Stomach smooth muscle (tissue), 2 donors: ENCODE measurements at regions not wholly inside any gene's neighbourhood (a gene's known extent, or its start where the extent isn't known, plus 50 kb on each side); places are given as distances from the start of the nearest gene placed in this dataset.
"Not testable (repeated sequence)": the region's sequence is repeated elsewhere in the genome, so short reads cannot be mapped to it uniquely, and the experiment has no call there.

Experiments used
- H3K27ac ChIP-seq: one replicate; pipeline ENCODE4 v1.7.0; 2013; ENCODE audit warnings: mild to moderate bottlenecking, low read length, inconsistent platforms
- H3K27me3 ChIP-seq, 2 donors: one replicate each; pipeline ENCODE4 v1.7.0; 2013; ENCODE audit warnings: low read length in 2 of 2; ENCODE audit not compliant: insufficient read depth in 2 of 2, control insufficient read depth in 1 of 2
- H3K36me3 ChIP-seq, 2 donors: one replicate each; pipeline ENCODE4 v1.7.0; 2013; ENCODE audit warnings: low read length in 2 of 2; ENCODE audit not compliant: control insufficient read depth in 2 of 2, insufficient read depth in 2 of 2
- H3K4me1 ChIP-seq: one replicate; pipeline ENCODE4 v1.7.0; 2013; ENCODE audit warnings: low read length; ENCODE audit not compliant: control insufficient read depth, insufficient read depth
- H3K4me3 ChIP-seq, 2 donors: one replicate each; pipeline ENCODE4 v1.7.0; 2013; ENCODE audit warnings: low read length in 2 of 2
- H3K9ac ChIP-seq, 2 donors: one replicate each; pipeline ENCODE4 v1.7.0; 2013; ENCODE audit warnings: low read length in 2 of 2, mild to moderate bottlenecking in 1 of 2
- H3K9me3 ChIP-seq, 2 donors: one replicate each; pipeline ENCODE4 v1.7.0; 2013; ENCODE audit warnings: low read length in 2 of 2; ENCODE audit not compliant: control insufficient read depth in 2 of 2
- donor health status: healthy.
- donor health status: Pancreatic carcinoma.

DNA sequence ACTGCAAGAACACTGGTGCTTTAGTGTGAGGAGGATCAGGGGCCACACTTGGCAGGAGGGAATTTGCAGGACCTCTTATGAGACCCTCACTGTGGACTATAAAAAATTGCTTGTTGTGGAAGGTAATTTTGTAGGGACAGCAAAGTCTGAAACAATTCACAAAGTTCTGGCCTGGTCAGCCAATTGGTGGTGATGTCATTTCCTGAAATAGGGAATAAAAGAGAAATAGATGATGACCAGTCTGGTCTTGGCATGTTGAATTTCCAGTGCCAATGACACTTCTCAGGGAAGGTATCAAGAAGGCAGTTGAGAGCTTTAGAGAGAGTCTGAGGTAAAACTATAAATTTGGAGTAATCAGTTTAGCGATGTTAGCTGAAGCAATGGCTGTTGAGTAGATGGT lies 129.3 kb upstream of the LMNTD1 start:
- no peaks in the 10 kb centered on the region for H3K9me3 ChIP-seq
- H3K9ac ChIP-seq, result no peak overlapping the region
- H3K4me1 ChIP-seq, result no peaks in the 10 kb centered on the region
- H3K4me3 ChIP-seq, result no peak overlapping the region
- H3K27me3 ChIP-seq, result no peaks in the 10 kb centered on the region
- H3K27ac ChIP-seq, result no peak overlapping the region
- no peaks in the 10 kb centered on the region for H3K36me3 ChIP-seq

- no peaks in the 10 kb centered on the region for H3K4me1 ChIP-seq
- no peak overlapping the region for H3K9ac ChIP-seq
- no peaks in the 10 kb centered on the region for H3K27me3 ChIP-seq
- H3K4me3 ChIP-seq, result no peak overlapping the region
- no peak overlapping the region for H3K27ac ChIP-seq
- no peaks in the 10 kb centered on the region for H3K9me3 ChIP-seq
- no peaks in the 10 kb centered on the region for H3K36me3 ChIP-seq
Measured at GRCh38 chr12:25684070-25684469, 131.0 kb upstream of the LMNTD1 start.

DNA sequence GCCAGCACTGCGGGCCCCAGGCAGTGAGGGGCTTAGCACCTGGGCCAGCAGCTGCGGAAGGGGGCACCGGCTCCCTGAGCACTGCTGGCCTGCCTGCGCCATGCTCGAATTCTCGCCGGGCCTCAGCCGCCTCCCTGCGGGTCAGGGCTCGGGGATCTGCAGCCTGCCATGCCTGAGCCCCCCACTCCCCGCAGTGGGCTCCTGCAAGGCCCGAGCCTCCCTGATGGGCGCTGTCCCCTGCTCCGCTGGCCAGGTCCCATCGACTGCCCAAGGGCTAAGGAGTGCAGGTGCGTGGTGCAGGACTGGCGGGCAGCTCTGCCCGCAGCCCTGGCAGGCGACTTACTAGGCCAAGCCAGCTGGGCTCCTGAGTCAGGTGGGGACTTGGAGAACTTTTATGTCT lies 133.3 kb upstream of the LMNTD1 start:
- Histone ChIP-seq H3K4me1 (no peaks in the 10 kb centered on the region), H3K9me3 (no peaks in the 10 kb centered on the region), H3K27ac (no peak overlapping the region), H3K36me3 (no peaks in the 10 kb centered on the region), H3K27me3 (no peaks in the 10 kb centered on the region), H3K4me3 (no peak overlapping the region), H3K9ac (no peak overlapping the region)

- Histone ChIP-seq H3K36me3 (no peaks in the 10 kb centered on the region), H3K4me3 (no peak overlapping the region), H3K9me3 (no peaks in the 10 kb centered on the region), H3K9ac (no peak overlapping the region), H3K27ac (no peak overlapping the region), H3K4me1 (no peaks in the 10 kb centered on the region), H3K27me3 (no peaks in the 10 kb centered on the region)
Measured at GRCh38 chr12:25687226-25687625, 134.1 kb upstream of the LMNTD1 start.

DNA sequence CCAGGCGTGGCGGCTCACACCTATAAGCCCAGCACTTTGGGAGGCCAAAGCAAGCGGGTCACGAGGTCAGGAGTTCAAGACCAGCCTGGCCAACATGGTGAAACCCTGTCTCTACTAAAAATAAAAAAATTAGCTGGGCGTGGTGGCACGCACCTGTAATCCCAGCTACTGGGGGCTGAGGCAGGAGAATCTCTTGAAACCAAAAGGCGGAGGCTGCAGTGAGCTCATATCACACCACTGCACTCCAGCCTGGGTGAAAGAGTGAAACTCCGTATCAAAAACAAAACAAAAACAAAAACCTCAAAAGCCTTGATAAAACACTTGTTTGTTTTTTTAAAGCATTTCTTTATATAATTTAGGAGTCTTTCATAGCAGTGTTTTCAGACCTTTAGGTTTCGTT lies 135.8 kb upstream of the LMNTD1 start:
- not testable (repeated sequence) for H3K9me3 ChIP-seq, H3K4me3 ChIP-seq, H3K27ac ChIP-seq, H3K4me1 ChIP-seq, H3K9ac ChIP-seq, H3K27me3 ChIP-seq, H3K36me3 ChIP-seq

- H3K36me3 ChIP-seq, result no peaks in the 10 kb centered on the region
- no peaks in the 10 kb centered on the region for H3K9me3 ChIP-seq
- H3K4me1 ChIP-seq, result no peaks in the 10 kb centered on the region
- H3K27ac ChIP-seq, result no peak overlapping the region
- H3K27me3 ChIP-seq, result no peaks in the 10 kb centered on the region
- H3K9ac ChIP-seq, result no peak overlapping the region
- H3K4me3 ChIP-seq, result no peak overlapping the region
Measured at GRCh38 chr12:25689996-25690501, 137.0 kb upstream of the LMNTD1 start.

DNA sequence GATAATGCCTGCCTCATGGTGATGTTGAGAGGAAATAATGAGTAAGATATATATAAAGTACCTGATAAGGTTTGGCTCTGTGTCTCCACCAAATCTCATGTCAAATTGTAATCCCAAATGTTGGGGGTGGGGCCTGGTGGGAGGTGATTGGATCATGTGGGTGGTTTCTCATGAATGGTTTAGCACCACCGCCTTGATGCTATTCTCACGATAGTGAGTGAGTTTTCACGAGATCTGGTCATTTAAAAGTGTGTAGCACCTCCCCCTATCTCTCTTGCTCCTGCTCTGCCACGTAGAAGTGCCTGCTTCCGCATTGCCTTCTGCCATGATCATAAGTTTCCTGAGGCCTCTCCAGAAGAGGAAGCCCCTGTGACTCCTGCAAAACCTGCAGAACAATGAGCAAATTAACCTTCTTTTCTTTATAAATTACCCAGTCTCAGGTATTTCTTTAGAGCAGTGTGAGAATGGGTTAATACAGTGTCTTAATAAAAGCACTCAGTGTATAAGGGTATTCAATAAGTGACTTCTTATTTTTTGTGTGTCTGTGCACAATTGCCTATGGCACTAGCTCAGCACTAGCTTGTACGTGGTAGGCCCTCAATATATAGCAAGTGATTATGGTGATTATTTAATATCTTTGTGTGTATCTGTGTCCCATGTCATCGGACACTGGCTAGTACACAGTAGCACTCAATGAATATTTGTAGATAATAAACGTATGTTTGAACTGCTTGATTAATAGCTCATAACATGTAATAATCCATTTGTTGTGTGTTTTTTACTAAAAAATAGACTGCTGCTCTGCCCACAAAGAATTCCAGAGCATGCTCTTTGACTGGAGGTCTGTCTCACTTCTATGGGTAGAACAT lies 138.1 kb upstream of the LMNTD1 start:
- no peak overlapping the region for H3K9ac ChIP-seq
- H3K4me3 ChIP-seq, result no peak overlapping the region
- H3K9me3 ChIP-seq, result peaks cover 0 to 2% of the 10 kb centered on the region in 2 donors
- no peaks in the 10 kb centered on the region for H3K27me3 ChIP-seq
- no peaks in the 10 kb centered on the region for H3K36me3 ChIP-seq
- H3K4me1 ChIP-seq, result no peaks in the 10 kb centered on the region
- no peak overlapping the region for H3K27ac ChIP-seq

GRCh38 chr12:25691865-25692114 lies 138.7 kb upstream of the LMNTD1 start:
- Histone ChIP-seq H3K4me3 (no peak overlapping the region), H3K27me3 (no peaks in the 10 kb centered on the region), H3K27ac (no peak overlapping the region), H3K9ac (no peak overlapping the region), H3K36me3 (no peaks in the 10 kb centered on the region), H3K4me1 (no peaks in the 10 kb centered on the region), H3K9me3 (peaks cover 0 to 6% of the 10 kb centered on the region in 2 donors)

GRCh38 chr12:25692115-25693035 lies 139.3 kb upstream of the LMNTD1 start:
- Histone ChIP-seq H3K9ac (no peak overlapping the region), H3K27ac (no peak overlapping the region), H3K36me3 (no peaks in the 10 kb centered on the region), H3K4me3 (no peak overlapping the region), H3K9me3 (peaks cover 0 to 6% of the 10 kb centered on the region in 2 donors), H3K27me3 (no peaks in the 10 kb centered on the region), H3K4me1 (no peaks in the 10 kb centered on the region)

GRCh38 chr12:25694072-25694471 lies 141.0 kb upstream of the LMNTD1 start:
- no peak overlapping the region for H3K4me3 ChIP-seq
- H3K36me3 ChIP-seq, result no peaks in the 10 kb centered on the region
- no peaks in the 10 kb centered on the region for H3K27me3 ChIP-seq
- H3K4me1 ChIP-seq, result no peaks in the 10 kb centered on the region
- H3K27ac ChIP-seq, result no peak overlapping the region
- no peak overlapping the region for H3K9ac ChIP-seq
- peaks cover 0 to 6% of the 10 kb centered on the region in 2 donors for H3K9me3 ChIP-seq

GRCh38 chr12:25695574-25695973 lies 142.5 kb upstream of the LMNTD1 start:
- H3K36me3 ChIP-seq, result no peaks in the 10 kb centered on the region
- H3K9me3 ChIP-seq, result peaks cover 0 to 6% of the 10 kb centered on the region in 2 donors
- H3K4me1 ChIP-seq, result no peaks in the 10 kb centered on the region
- H3K27ac ChIP-seq, result no peak overlapping the region
- H3K27me3 ChIP-seq, result no peaks in the 10 kb centered on the region
- no peak overlapping the region for H3K9ac ChIP-seq
- H3K4me3 ChIP-seq, result no peak overlapping the region
